D721Med (cell line): ENCODE measurements at regions not wholly inside any gene's neighbourhood (a gene's known extent, or its start where the extent isn't known, plus 50 kb on each side); places are given as distances from the start of the nearest gene placed in this dataset.

Source experiments
- DNase-seq: peaks from one replicate; pipeline ENCODE4 v3.0.0; 2011; ENCODE audit warnings: low spot score; ENCODE audit not compliant: insufficient read length
- FAIRE-seq: peaks from 2 replicates; lab custom pipeline; 2011; peaks lifted over from hg19 to GRCh38; lab: Jason Lieb, UNC
- TF ChIP-seq, protein P1 (sequence below): IDR thresholded peaks from 2 replicates; pipeline ENCODE4 v1.5.1; 2012; ENCODE audit warnings: mild to moderate bottlenecking, control low read depth; ENCODE audit not compliant: insufficient read depth; ENCODE audit errors: missing control alignments

DNA sequence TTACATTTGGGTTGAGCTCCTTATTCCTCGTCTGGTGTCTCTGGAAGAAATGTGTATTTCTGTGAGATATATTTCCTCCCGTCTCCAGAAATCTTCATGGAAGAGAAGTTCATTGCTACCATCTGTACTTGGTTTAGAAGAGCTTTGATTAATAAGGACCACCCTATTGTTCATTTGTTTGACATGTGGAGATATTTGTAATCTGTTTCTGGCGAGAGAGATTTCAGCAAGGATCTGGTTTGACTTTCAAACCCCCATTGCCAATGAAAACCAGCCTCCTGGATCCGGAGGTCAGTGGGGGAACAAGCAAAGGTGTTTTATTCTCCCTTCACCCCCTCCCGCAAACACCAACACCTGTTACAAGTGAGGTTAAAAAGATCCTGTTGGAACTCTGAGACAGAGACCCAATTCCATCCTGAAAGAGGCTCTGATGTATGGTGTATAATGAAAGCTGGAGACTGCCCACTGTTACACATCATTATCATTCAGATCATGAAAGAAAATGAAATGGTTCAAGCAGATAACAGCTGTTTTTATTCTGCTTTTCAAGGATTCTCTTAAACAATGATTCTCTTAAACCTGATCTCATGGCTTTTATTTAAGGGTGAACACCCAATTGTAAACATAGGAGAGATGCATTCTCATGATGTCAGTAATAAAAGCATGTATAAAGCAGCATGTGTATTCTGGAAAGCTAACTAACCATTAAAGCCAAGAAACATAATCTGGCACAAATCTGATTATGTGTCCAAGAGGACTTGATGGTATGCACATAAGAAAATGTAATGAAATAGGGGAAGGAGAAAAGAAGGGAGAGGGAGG lies 393.5 kb upstream of the ADGRL2 start:
- TF ChIP-seq, protein P1, sequence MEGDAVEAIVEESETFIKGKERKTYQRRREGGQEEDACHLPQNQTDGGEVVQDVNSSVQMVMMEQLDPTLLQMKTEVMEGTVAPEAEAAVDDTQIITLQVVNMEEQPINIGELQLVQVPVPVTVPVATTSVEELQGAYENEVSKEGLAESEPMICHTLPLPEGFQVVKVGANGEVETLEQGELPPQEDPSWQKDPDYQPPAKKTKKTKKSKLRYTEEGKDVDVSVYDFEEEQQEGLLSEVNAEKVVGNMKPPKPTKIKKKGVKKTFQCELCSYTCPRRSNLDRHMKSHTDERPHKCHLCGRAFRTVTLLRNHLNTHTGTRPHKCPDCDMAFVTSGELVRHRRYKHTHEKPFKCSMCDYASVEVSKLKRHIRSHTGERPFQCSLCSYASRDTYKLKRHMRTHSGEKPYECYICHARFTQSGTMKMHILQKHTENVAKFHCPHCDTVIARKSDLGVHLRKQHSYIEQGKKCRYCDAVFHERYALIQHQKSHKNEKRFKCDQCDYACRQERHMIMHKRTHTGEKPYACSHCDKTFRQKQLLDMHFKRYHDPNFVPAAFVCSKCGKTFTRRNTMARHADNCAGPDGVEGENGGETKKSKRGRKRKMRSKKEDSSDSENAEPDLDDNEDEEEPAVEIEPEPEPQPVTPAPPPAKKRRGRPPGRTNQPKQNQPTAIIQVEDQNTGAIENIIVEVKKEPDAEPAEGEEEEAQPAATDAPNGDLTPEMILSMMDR, result no peak
- DNase-seq, result no peak
- FAIRE-seq, result no peak

DNA sequence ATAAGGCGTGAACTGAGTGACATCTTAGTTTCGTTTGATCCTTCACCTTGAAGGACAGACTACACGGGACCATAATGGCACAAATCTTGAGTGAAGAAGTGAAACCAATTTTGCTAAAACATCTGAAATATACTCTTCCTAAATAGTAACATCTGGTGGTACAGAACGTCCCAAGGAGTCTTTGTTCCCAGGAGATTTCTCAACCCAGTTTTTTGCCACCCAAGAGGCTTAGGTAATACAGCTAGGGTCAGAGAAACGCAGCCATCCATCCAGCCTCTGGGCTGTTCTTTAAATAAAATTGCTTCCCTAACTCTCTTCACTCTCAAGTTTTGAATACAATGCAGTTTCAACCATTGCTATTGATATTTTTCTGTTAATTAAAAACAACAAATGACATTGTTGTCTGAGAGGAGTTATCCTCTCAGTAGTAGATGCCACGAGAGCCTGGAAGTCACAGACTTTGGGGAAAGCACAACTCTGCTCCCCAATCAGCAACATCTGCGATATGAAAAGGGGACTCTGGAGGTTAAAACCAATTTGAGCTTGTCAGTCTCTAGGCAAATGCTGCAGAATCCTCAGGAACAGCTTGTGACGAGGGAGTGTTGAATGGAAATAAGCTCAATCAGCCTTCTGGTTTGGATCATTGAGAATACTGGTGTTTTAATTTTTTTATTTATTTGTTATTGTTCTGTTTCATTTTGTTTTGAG lies 394.3 kb upstream of the ADGRL2 start:
- TF ChIP-seq, protein P1, result no peak
- FAIRE-seq (no peak), DNase-seq (no peak)

GRCh38 chr1:81398041-81398440 lies 402.7 kb upstream of the ADGRL2 start:
- FAIRE-seq (no peak), DNase-seq (no peak)
- TF ChIP-seq, protein P1, result no peak

- DNase-seq (no peak), FAIRE-seq (no peak)
- TF ChIP-seq, protein P1, result no peak
These were observed 408.1 kb upstream of the ADGRL2 start for GRCh38 chr1:81392526-81393226.

DNA sequence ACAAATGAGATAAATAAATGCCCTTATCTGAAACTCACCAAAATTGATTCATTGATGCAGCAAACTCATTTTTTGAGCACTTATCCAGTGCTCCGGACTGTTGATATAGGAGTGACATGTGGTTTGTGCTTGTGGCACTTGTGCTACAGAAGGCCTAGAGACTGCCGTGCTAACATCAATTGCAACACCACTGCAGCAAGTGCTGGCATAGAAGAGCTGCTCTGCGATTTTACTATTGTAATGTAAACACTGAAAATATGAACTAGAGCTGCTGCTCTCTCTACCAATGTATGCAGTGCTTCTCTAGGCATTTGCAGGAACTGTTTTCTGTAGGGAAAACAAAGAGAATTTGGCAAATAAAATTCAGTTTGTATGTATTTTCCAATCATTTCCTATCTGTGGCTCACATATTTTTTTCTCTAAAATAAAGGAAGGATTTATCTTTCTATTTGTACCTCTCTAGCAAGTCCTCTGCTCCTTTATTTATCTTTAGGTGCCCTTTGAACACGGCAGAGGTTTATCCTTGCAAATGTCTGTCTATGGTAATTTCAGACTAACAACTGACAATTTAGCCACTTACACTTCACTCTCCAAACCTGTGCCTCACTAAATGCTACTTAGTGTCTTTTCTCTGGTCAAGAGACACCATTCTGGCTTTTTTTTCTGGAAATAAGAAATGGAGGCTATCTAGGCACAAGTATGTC lies 409.5 kb upstream of the ADGRL2 start:
- TF ChIP-seq, protein P1, result no peak
- no peak for DNase-seq
- FAIRE-seq, result peak; percentile 53

DNA sequence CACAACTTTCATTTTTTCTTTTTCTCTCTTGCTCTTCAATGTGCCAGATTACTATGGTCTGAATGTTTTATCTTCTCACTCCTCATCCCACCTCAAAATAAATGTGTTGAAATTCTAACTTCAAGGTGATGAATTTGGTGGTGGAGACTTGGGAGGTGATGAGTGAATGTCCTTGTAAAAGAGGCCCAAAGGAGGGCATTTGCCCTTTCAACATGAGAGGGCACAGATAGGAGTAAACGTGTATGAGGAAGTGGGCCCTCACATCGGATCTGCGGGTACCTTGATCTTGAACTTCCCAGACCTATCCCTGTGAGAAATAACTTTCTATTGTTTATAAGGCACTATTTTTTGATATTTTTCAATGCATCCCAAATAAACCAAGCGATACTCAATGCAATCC lies 412.3 kb upstream of the ADGRL2 start:
- no peak for FAIRE-seq
- no peak for DNase-seq
- TF ChIP-seq, protein P1, result no peak
